HG03097 (cell line): ENCODE measurements at regions not wholly inside any gene's neighbourhood (a gene's known extent, or its start where the extent isn't known, plus 50 kb on each side); places are given as distances from the start of the nearest gene placed in this dataset.
"Not testable (repeated sequence)": the region's sequence is repeated elsewhere in the genome, so short reads cannot be mapped to it uniquely, and the experiment has no call there.

Experiments used
- ATAC-seq: cut with Tn5 transposase; IDR thresholded peaks from one replicate; pipeline ENCODE4 v1.9.1; 2021; ENCODE audit not compliant: unreplicated experiment, low FRiP score

- no peak for ATAC-seq
These were observed 62.1 kb upstream of the ZNF217 start for GRCh38 chr20:53655625-53656292.

- ATAC-seq, result no peak
These were observed 61.4 kb upstream of the ZNF217 start for GRCh38 chr20:53654932-53655624.

- not testable (repeated sequence) for ATAC-seq
These were observed 60.9 kb upstream of the ZNF217 start for GRCh38 chr20:53654521-53654920.

DNA sequence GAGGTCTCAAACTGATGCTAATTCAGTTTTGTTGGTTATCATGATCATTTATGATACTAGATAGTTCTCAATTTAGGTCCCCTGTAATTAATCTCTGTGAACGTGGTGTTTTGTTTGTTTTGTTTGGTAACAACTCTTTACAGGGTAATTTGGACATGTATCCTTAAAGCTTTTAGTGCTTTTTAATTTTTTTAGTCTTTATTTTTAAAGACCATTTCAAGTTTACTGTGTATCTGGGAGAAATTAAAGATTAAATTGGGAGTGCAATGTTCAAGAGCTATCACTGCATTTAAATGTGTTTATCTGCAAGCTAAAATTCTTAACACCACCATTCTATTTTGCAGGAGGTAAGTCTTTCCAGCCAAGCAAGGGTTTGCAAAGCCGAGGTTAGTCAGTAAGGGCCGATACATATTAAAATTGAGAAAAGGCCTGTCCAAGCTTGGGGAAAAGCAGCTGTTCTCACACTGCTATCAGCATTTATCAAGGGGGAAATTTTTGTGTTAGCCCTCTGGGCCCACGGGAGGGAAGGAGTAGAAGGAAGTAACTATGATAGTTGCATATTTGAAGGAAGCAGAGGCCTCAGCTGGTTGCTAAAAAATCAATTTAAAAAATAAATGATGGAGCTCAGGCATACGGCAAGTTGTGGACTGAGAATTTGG, 59.3 kb upstream of the ZNF217 start:
- ATAC-seq, result no peak

DNA sequence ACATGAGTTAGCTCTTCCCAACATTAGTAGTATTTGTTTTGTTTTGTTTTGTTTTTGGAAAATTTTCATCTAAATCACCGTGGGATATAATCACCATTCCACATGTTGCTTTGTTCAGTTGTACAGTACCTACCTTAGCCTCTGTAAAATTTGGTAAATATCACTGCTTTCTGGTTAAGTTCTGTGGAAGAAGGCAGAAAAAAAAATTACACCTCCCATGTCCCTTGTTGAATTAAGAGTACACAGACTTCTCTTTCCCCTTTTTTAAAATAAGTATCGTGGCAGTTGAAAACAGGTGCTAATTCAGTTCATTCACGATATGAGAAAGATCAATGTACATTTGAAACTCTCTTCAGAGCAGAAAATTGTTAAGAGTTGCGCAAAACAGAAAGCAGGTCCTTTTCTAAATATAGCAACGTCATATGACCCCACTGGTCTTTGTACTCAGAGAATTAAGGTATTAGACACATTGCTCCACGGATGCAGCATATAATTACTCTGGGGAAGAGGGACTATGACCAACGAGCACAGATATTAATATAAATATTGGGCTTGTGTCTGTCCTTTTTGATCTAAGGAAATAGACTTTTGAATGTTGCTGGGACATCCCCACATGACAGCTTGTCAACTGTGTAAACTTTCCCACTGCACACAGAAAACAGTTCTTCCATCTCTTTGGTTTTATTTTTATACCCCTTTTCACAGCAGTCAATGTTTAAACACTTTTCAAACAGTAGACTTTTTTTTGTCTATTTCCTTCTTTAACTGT, 58.6 kb upstream of the ZNF217 start:
- ATAC-seq, result peak; percentile 59

- ATAC-seq, result not testable (repeated sequence)
These were observed 55.9 kb upstream of the ZNF217 start for GRCh38 chr20:53649493-53649892.

DNA sequence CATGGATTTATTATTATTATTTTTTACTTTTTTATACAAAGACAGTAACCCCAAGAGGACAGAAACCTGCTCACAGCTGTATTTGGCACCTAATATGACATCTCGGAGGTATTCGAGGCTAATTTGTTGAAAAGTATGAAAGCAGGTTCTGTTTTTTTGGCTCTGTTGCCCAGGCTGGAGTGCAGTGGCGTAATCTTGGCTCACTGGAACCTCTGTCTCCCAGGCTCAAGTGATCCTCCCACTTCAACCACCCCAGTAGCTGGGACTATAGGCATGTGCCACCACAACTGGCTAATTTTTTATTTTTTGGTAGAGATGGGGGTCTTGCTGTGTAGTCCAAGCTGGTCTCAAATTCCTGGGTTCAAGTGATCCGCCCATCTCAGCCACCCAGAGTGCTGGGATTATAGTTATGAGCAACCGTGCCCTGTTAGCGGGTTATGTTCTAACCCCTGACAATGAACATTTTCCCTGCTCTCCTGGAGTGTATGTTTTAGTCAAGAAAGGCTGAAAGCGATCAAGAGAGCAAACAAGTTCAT, 53.7 kb upstream of the ZNF217 start:
- ATAC-seq, result no peak

DNA sequence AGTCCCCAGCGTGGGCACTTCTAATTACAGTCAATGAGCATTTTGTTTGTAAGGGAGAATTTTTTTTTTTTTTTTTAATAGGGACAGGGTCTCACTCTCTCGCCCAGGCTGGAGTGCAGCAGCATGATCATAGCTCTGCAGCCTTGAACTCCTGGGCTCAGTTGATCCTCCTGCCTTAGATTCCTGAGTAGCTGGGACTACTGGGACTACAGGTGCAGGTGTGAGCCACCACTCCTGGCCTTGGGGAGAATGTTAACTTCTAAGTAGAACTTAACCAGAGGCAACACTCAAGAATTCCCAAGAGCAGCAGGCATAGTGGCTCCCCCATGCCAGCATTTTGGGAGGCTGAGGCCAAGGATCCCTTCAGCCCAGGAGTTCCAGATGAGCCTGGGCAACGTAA, 52.9 kb upstream of the ZNF217 start:
- ATAC-seq, result no peak

DNA sequence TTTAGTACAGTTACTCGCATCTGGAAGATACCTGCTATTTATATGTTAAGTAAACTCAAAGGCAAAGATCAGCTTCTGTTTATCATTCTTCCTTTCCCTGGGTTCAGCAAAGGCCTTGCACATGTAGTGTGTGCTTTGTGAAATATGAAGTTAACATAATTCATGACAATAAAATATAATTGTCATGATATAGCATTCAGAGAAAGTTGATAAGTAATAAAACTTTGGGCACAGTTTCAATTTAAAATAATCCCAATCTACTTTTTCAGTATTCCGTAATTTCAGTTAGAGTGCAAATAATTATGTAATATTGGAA, 51.9 kb upstream of the ZNF217 start:
- no peak for ATAC-seq

GRCh38 chr20:53644108-53644507, 50.5 kb upstream of the ZNF217 start:
- ATAC-seq, result not testable (repeated sequence)
